Karpas-422 (cell line): ENCODE measurements at regions not wholly inside any gene's neighbourhood (a gene's known extent, or its start where the extent isn't known, plus 50 kb on each side); places are given as distances from the start of the nearest gene placed in this dataset.
"Not testable (repeated sequence)": the region's sequence is repeated elsewhere in the genome, so short reads cannot be mapped to it uniquely, and the experiment has no call there.

ENCODE experiments used
- DNase-seq: peaks from one replicate; pipeline ENCODE4 v3.0.0-alpha.2; 2015
- H2AFZ ChIP-seq: fragments of 200-600 bp; sonication (generic); 2 replicates; pipeline ENCODE4 v1.6.1; 2014; ENCODE audit warnings: antibody characterized with exemption, low read length, mixed read lengths
- H3K27ac ChIP-seq: fragments of 200-600 bp; sonication (generic); 2 replicates; pipeline ENCODE4 v1.5.1; 2014; ENCODE audit warnings: mild to moderate bottlenecking, low read length, moderate library complexity
- H3K27me3 ChIP-seq: fragments of 200-600 bp; sonication (generic); 2 replicates; pipeline ENCODE4 v1.6.1; 2014; ENCODE audit warnings: low read length, mixed read lengths
- H3K36me3 ChIP-seq: fragments of 200-600 bp; sonication (generic); 2 replicates; pipeline ENCODE4 v1.6.1; 2014; ENCODE audit warnings: low read length, mixed read lengths; ENCODE audit not compliant: insufficient read depth
- H3K4me1 ChIP-seq: fragments of 200-600 bp; sonication (generic); 2 replicates; pipeline ENCODE4 v1.6.1; 2014; ENCODE audit warnings: mild to moderate bottlenecking, low read length, mixed read lengths
- H3K4me2 ChIP-seq: fragments of 200-600 bp; sonication (generic); 2 replicates; pipeline ENCODE4 v1.6.1; 2014; ENCODE audit warnings: low read length, low read depth, mild to moderate bottlenecking; ENCODE audit not compliant: poor library complexity, severe bottlenecking
- H3K4me3 ChIP-seq: fragments of 200-600 bp; sonication (generic); 2 replicates; pipeline ENCODE4 v1.5.1; 2014; ENCODE audit warnings: mild to moderate bottlenecking, antibody characterized with exemption, low read length, mixed read lengths
- H3K79me2 ChIP-seq: fragments of 200-600 bp; sonication (generic); 2 replicates; pipeline ENCODE4 v1.6.1; 2014; ENCODE audit warnings: mild to moderate bottlenecking, low read length, mixed read lengths
- H3K9ac ChIP-seq: fragments of 200-600 bp; sonication (generic); 2 replicates; pipeline ENCODE4 v1.6.0; 2014; ENCODE audit warnings: low read length
- H3K9me2 ChIP-seq: fragments of 200-600 bp; sonication (generic), shearing (Covaris generic); replicated peaks from 2 replicates; pipeline ENCODE4 v1.6.0; 2014; ENCODE audit warnings: mild to moderate bottlenecking, low read length, moderate library complexity; ENCODE audit not compliant: insufficient read depth
- H3K9me3 ChIP-seq: fragments of 300-700, 200-600 bp; sonication (generic); 2 replicates; pipeline ENCODE4 v1.6.1; 2014; ENCODE audit warnings: low read length, mixed read lengths
- H4K20me1 ChIP-seq: fragments of 200-600 bp; sonication (generic); 2 replicates; pipeline ENCODE4 v1.6.1; 2014; ENCODE audit warnings: mild to moderate bottlenecking, antibody characterized with exemption, low read length, low read depth; ENCODE audit not compliant: insufficient read depth

- H3K4me2 ChIP-seq = no peak overlapping the region
- H3K9ac ChIP-seq = no peak overlapping the region
- no peaks in the 10 kb centered on the region for H4K20me1 ChIP-seq
- DNase-seq = no peak
- no peaks in the 10 kb centered on the region for H3K9me2 ChIP-seq
- no peak overlapping the region for H3K4me3 ChIP-seq
- peaks cover 9% of the 10 kb centered on the region; the same call in 1 of the 2 replicates for H3K79me2 ChIP-seq
- H3K9me3 ChIP-seq = no peaks in the 10 kb centered on the region
- H3K27me3 ChIP-seq = no peaks in the 10 kb centered on the region
- H3K36me3 ChIP-seq = no peaks in the 10 kb centered on the region
- no peak overlapping the region for H2AFZ ChIP-seq
- H3K4me1 ChIP-seq = no peaks in the 10 kb centered on the region
- no peak overlapping the region for H3K27ac ChIP-seq
Measured at GRCh38 chrX:102784550-102784949, 64.0 kb downstream of the GPRASP3 start.

GRCh38 chrX:102787283-102787682 is 66.7 kb downstream of the GPRASP3 start:
- Histone ChIP-seq H4K20me1 (no peaks in the 10 kb centered on the region), H3K4me1 (no peaks in the 10 kb centered on the region)
- no peak for DNase-seq

GRCh38 chrX:102808336-102808735 is 87.8 kb downstream of the GPRASP3 start:
- Histone ChIP-seq H4K20me1 (no peaks in the 10 kb centered on the region), H3K4me2 (no peak overlapping the region), H3K4me1 (no peaks in the 10 kb centered on the region), H3K36me3 (no peaks in the 10 kb centered on the region), H3K27me3 (no peaks in the 10 kb centered on the region), H2AFZ (no peak overlapping the region), H3K9ac (no peak overlapping the region), H3K9me2 (no peaks in the 10 kb centered on the region), H3K79me2 (peaks cover 5% of the 10 kb centered on the region; the same call in 1 of the 2 replicates), H3K27ac (no peak overlapping the region), H3K9me3 (no peaks in the 10 kb centered on the region), H3K4me3 (no peak overlapping the region)
- DNase-seq = no peak

More at GRCh38 chrX:102787283-102787682, 66.7 kb downstream of the GPRASP3 start:
- Histone ChIP-seq H3K27ac (no peak overlapping the region), H3K36me3 (no peaks in the 10 kb centered on the region), H3K4me3 (no peak overlapping the region), H2AFZ (no peak overlapping the region), H3K4me2 (no peak overlapping the region), H3K9ac (no peak overlapping the region), H3K79me2 (peaks cover 7% of the 10 kb centered on the region; the same call in 1 of the 2 replicates), H3K9me2 (no peaks in the 10 kb centered on the region), H3K9me3 (no peaks in the 10 kb centered on the region), H3K27me3 (no peaks in the 10 kb centered on the region)

GRCh38 chrX:102818269-102818668 is 97.7 kb downstream of the GPRASP3 start:
- H3K9me3 ChIP-seq, H3K36me3 ChIP-seq, H3K27ac ChIP-seq, H3K79me2 ChIP-seq, H3K9me2 ChIP-seq, H3K4me2 ChIP-seq, DNase-seq, H3K9ac ChIP-seq, H3K27me3 ChIP-seq, H3K4me1 ChIP-seq, H3K4me3 ChIP-seq, H4K20me1 ChIP-seq, H2AFZ ChIP-seq: not testable (repeated sequence)

GRCh38 chrX:102832661-102833060 is 104.4 kb upstream of the RAB40AL start:
- H3K27me3 ChIP-seq = no peaks in the 10 kb centered on the region
- H3K4me1 ChIP-seq = no peaks in the 10 kb centered on the region
- H3K4me3 ChIP-seq = no peak overlapping the region
- H4K20me1 ChIP-seq = no peaks in the 10 kb centered on the region
- no peaks in the 10 kb centered on the region for H3K36me3 ChIP-seq
- DNase-seq = no peak
- no peaks in the 10 kb centered on the region for H3K79me2 ChIP-seq
- no peak overlapping the region for H3K27ac ChIP-seq
- H3K9ac ChIP-seq = no peak overlapping the region
- no peak overlapping the region for H3K4me2 ChIP-seq
- H3K9me2 ChIP-seq = no peaks in the 10 kb centered on the region
- no peaks in the 10 kb centered on the region for H3K9me3 ChIP-seq
- no peak overlapping the region for H2AFZ ChIP-seq

- H3K4me1 ChIP-seq = no peaks in the 10 kb centered on the region
- H2AFZ ChIP-seq = no peak overlapping the region
- no peak overlapping the region for H3K27ac ChIP-seq
- H3K27me3 ChIP-seq = no peaks in the 10 kb centered on the region
- no peaks in the 10 kb centered on the region for H3K79me2 ChIP-seq
- no peak for DNase-seq
- no peak overlapping the region for H3K9ac ChIP-seq
- no peak overlapping the region for H3K4me2 ChIP-seq
- no peaks in the 10 kb centered on the region for H3K36me3 ChIP-seq
- no peaks in the 10 kb centered on the region for H4K20me1 ChIP-seq
- H3K9me3 ChIP-seq = no peaks in the 10 kb centered on the region
- H3K9me2 ChIP-seq = no peaks in the 10 kb centered on the region
- H3K4me3 ChIP-seq = no peak overlapping the region
Measured at GRCh38 chrX:102833136-102833535, 103.9 kb upstream of the RAB40AL start.

GRCh38 chrX:102835504-102836146 is 101.4 kb upstream of the RAB40AL start:
- no peaks in the 10 kb centered on the region for H3K9me3 ChIP-seq
- H3K9ac ChIP-seq = no peak overlapping the region
- no peak overlapping the region for H2AFZ ChIP-seq
- H3K79me2 ChIP-seq = no peaks in the 10 kb centered on the region
- no peak overlapping the region for H3K4me3 ChIP-seq
- no peaks in the 10 kb centered on the region for H3K9me2 ChIP-seq
- no peaks in the 10 kb centered on the region for H3K27me3 ChIP-seq
- no peaks in the 10 kb centered on the region for H3K4me1 ChIP-seq
- H3K36me3 ChIP-seq = no peaks in the 10 kb centered on the region
- DNase-seq = peak; percentile 77
- H3K4me2 ChIP-seq = no peak overlapping the region
- H3K27ac ChIP-seq = no peak overlapping the region
- H4K20me1 ChIP-seq = no peaks in the 10 kb centered on the region

GRCh38 chrX:102837847-102838246 is 99.2 kb upstream of the RAB40AL start:
- H3K9ac ChIP-seq = no peak overlapping the region
- H2AFZ ChIP-seq = no peak overlapping the region
- no peaks in the 10 kb centered on the region for H4K20me1 ChIP-seq
- no peaks in the 10 kb centered on the region for H3K79me2 ChIP-seq
- no peak for DNase-seq
- H3K27me3 ChIP-seq = no peaks in the 10 kb centered on the region
- H3K36me3 ChIP-seq = no peaks in the 10 kb centered on the region
- H3K9me2 ChIP-seq = no peaks in the 10 kb centered on the region
- H3K4me3 ChIP-seq = no peak overlapping the region
- H3K9me3 ChIP-seq = no peaks in the 10 kb centered on the region
- no peak overlapping the region for H3K27ac ChIP-seq
- no peaks in the 10 kb centered on the region for H3K4me1 ChIP-seq
- H3K4me2 ChIP-seq = no peak overlapping the region
